Fibroblast of skin of right biceps (primary cell): ENCODE measurements at regions not wholly inside any gene's neighbourhood (a gene's known extent, or its start where the extent isn't known, plus 50 kb on each side); places are given as distances from the start of the nearest gene placed in this dataset.

Source experiments
- DNase-seq: peaks from one replicate; pipeline ENCODE4 v3.0.0-alpha.2; 2013

GRCh38 chr15:70271422-70272088 lies 173.8 kb upstream of the TLE3 start:
- peak; percentile 96 for DNase-seq

GRCh38 chr15:70270752-70271111 lies 173.0 kb upstream of the TLE3 start:
- DNase-seq, result no peak

- peak; percentile 40 for DNase-seq
These were observed 172.5 kb upstream of the TLE3 start for GRCh38 chr15:70269991-70270751.

GRCh38 chr15:70269311-70269911 lies 171.7 kb upstream of the TLE3 start:
- DNase-seq, result no peak

- peak; percentile 40 for DNase-seq
These were observed 171.1 kb upstream of the TLE3 start for GRCh38 chr15:70268698-70269251.

GRCh38 chr15:70267879-70268278 lies 170.2 kb upstream of the TLE3 start:
- peak; percentile 71 for DNase-seq

GRCh38 chr15:70267306-70267705 lies 169.6 kb upstream of the TLE3 start:
- no peak for DNase-seq

- peak; percentile 30 for DNase-seq
These were observed 168.8 kb upstream of the TLE3 start for GRCh38 chr15:70266412-70267121.

GRCh38 chr15:70265986-70266385 lies 168.3 kb upstream of the TLE3 start:
- DNase-seq, result no peak

- DNase-seq, result no peak
These were observed 167.8 kb upstream of the TLE3 start for GRCh38 chr15:70265466-70265978.

GRCh38 chr15:70264738-70265465 lies 167.2 kb upstream of the TLE3 start:
- no peak for DNase-seq

- DNase-seq, result peak; percentile 56
These were observed 166.4 kb upstream of the TLE3 start for GRCh38 chr15:70264014-70264582.

- DNase-seq, result no peak
These were observed 165.0 kb upstream of the TLE3 start for GRCh38 chr15:70262591-70263274.

GRCh38 chr15:70262171-70262570 lies 164.5 kb upstream of the TLE3 start:
- no peak for DNase-seq

GRCh38 chr15:70261083-70261482 lies 163.4 kb upstream of the TLE3 start:
- DNase-seq, result no peak

GRCh38 chr15:70260580-70260979 lies 162.9 kb upstream of the TLE3 start:
- DNase-seq, result no peak

GRCh38 chr15:70259640-70260508 lies 162.2 kb upstream of the TLE3 start:
- DNase-seq, result peak; percentile 22

- peak; percentile 81 for DNase-seq
These were observed 161.3 kb upstream of the TLE3 start for GRCh38 chr15:70259028-70259424.

GRCh38 chr15:70258369-70259027 lies 160.8 kb upstream of the TLE3 start:
- peak; percentile 19 for DNase-seq
